HG03196 (cell line): ENCODE measurements at regions not wholly inside any gene's neighbourhood (a gene's known extent, or its start where the extent isn't known, plus 50 kb on each side); places are given as distances from the start of the nearest gene placed in this dataset.
"Not testable (repeated sequence)": the region's sequence is repeated elsewhere in the genome, so short reads cannot be mapped to it uniquely, and the experiment has no call there.

Experiments used
- ATAC-seq: cut with Tn5 transposase; IDR thresholded peaks from one replicate; pipeline ENCODE4 v1.9.1; 2021; ENCODE audit not compliant: unreplicated experiment

DNA sequence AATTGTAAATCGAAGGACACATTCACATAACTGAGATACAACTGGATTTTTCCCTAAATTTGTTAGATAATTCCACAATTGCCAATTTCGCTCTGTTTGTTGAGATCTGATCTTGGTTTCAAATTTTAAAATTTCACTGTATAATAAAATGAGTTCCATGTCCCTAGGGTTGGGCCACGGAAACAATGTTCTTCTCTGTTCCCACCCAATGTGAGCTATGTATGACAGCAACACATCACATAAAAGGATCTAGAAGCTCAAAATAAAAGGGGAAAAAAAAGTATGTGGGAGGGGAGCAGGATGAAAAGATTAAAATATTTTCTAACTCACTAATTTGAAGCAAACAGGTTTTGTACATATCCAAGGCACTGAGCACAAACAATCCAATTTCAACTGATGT, 287.8 kb upstream of the MKLN1 start:
- ATAC-seq = no peak

DNA sequence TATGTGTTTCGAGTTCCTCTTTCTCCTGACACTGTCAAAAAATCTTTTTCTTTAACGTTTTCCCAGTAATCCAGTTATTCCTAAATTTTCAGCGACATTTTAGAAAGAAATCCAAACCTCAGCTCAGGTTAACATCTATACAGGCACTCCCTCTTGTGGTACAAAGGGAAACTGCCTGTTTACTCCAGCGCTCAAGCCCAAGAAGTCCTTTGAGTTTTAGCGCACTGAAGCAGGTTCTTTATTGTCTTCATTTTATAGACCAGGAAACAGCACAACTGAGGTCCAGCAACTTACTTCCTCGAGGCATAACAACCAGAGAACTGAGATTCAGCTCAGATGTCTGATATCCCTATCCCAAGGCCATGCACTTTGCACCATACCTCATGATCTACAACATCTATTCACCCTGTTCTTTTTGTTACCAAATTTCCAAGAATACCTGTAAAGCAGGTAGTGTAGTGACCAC, 287.2 kb upstream of the MKLN1 start:
- ATAC-seq = peak; percentile 60

DNA sequence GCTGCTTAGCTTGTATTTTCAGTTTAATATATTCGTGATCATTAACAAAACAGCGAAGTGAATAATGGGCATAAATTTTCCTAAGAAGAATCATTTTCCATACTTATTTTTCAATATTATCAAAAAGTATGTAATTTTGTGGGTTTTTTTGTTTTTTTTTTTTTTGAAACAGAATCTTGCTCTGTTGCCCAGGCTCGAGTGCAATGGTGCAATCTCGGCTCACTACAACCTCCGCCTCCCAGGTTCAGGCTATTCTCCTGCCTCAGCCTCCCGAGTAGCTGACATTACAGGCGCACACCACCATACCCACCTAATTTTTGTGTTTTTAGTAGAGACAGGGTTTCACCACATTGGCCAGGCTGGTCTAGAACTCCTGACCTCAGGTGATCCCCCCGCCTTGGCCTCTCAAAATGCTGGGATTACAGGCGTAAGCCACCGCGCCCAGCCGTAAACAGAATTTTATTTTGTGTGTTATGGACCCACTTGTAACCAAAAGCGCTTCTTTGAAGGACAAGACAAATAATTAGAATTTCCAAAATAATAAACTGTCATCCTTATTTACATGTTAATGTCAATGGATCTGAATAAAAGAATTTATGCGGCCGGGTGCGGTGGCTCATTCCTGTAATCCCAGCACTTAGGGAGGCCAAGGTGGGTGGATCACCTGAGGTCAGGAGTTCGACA, 286.5 kb upstream of the MKLN1 start:
- ATAC-seq = not testable (repeated sequence)

- ATAC-seq = no peak
These were observed 285.2 kb upstream of the MKLN1 start for GRCh38 chr7:131042269-131043160.

- ATAC-seq = no peak
These were observed 282.1 kb upstream of the MKLN1 start for GRCh38 chr7:131045526-131045925.

DNA sequence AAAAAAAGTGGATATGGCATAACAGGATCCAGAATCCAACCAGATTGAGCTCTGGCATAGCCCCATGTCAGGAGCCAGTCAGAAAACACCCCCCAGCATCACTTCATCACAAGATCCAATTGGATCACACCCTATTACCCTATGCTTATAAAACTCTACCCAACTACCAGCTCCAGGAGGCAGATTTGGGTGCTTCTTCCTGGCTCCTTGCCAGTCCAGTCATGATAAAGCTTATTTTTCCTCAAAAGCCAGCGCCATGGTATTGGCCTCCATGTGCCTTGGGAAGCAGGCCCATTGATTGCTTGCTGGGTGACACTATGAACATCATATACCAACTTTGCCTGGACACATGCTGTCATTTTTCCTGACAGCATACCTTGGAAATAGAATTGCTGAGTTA, 281.4 kb upstream of the MKLN1 start:
- ATAC-seq = no peak

GRCh38 chr7:131047651-131048304, 279.9 kb upstream of the MKLN1 start:
- ATAC-seq = no peak

DNA sequence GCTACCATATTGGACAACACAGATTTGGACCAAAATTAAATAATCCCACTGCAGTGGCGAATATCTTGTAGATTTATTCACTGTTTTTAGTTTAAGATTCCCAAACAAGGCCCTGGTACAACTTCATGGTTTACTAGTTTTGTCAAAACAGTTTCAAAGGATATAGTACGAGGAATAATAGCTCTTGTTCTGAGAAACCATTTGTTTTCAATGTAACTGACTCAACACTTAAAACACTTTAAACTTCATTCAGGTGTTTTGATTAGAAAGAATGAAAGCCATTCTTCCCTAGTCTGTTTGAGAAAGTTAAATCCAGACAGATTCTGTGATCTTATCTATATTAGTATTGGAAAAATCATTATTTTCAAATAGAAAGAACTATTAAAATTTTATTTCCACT, 276.4 kb upstream of the MKLN1 start:
- no peak for ATAC-seq

DNA sequence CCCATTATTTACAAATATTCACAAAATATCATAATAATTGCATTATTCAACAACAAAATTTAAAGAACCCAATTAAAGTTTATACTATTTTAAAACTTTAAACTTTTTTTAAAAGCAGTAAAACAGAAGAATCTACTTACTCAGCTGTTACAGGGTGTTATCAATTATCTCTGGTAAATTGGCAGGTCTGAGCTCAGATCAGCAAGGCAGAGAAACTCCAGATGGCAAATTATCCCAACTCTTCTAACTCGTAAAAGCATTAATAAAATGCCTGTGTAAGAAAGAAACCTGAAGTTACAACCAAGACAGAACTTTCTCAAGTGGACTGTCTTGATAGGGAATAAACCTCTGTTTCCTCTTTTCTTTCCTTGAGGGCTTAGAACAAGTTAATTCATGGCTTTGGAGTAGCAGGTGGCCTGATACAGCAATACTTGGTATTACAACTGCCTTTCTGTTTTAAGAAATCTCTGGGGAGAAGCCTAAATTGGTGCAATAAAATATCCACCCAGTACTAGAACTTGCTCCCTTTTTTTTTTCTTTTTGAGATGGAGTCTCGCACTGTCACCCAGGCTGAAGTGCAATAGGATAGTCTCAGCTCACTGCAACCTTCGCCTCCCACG, 275.3 kb upstream of the MKLN1 start:
- no peak for ATAC-seq

- ATAC-seq = no peak
These were observed 271.7 kb upstream of the MKLN1 start for GRCh38 chr7:131056007-131056406.

- peak; percentile 64 for ATAC-seq
These were observed 270.5 kb upstream of the MKLN1 start for GRCh38 chr7:131057015-131057793.

DNA sequence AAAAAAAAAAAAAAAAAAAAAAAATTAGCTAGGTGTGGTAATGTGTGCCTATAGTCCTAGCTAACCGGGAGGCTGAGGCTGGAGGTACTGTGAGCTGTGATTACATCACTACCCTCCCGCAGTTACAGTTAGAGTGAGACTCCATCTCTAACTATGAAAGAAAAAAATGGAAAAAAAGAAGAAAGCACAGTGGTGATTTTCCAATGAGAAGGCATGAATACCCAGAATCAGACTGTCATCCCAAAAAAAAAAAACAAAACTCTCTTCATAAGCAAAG, 269.9 kb upstream of the MKLN1 start:
- peak; percentile 40 for ATAC-seq

GRCh38 chr7:131058561-131059288, 269.0 kb upstream of the MKLN1 start:
- not testable (repeated sequence) for ATAC-seq

GRCh38 chr7:131059401-131059800, 268.3 kb upstream of the MKLN1 start:
- ATAC-seq = not testable (repeated sequence)

- no peak for ATAC-seq
These were observed 266.5 kb upstream of the MKLN1 start for GRCh38 chr7:131061158-131061557.

- no peak for ATAC-seq
These were observed 265.9 kb upstream of the MKLN1 start for GRCh38 chr7:131061818-131062217.

DNA sequence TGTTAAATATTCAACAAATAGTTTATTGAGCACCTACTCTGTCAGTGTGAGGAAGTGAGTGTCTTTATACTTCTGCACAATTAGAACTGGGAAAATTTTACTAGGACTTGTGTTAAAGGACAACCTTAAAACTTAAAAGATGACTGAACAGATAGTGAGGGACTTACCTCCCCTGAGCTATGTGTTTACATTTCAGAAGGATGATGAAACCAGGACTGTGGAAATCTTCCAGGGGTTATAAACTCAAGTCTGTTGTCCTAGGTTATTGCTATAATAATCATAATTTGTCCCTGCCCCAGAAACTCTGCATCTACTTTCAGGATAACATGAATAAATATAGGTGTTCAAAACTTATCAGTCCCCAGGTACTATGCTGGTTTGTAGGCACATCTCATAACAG, 261.0 kb upstream of the MKLN1 start:
- no peak for ATAC-seq

DNA sequence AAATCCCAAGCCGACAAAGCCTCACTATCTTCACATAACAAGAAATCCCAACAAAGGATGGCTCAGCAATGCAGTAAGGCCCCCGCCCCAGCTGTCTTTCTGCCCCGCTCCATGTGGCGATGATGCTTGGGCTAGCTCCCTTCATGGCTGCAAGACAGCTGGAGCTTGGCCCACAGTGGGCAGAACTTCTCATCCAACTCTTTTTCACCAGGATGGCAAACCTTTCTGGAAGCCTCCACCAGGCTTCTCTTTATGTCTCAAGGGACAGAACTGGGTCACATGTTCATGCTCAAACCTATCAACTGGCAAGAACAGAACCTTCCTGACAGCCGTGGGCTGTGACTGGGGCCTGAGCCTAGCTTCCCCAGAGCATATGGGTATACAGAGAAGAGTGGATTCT, 260.5 kb upstream of the MKLN1 start:
- ATAC-seq = no peak

- no peak for ATAC-seq
These were observed 259.1 kb upstream of the MKLN1 start for GRCh38 chr7:131068604-131069021.
